HUES48 (cell line): ENCODE measurements at regions not wholly inside any gene's neighbourhood (a gene's known extent, or its start where the extent isn't known, plus 50 kb on each side); places are given as distances from the start of the nearest gene placed in this dataset.

Experiments
- H3K27ac ChIP-seq: one replicate; pipeline ENCODE4 v1.7.0; 2013; ENCODE audit warnings: low read depth, low read length, inconsistent platforms
- H3K27me3 ChIP-seq: 2 replicates; pipeline ENCODE4 v1.6.1; 2013; ENCODE audit warnings: mild to moderate bottlenecking, low read length; ENCODE audit not compliant: control insufficient read depth, insufficient read depth
- H3K36me3 ChIP-seq: 2 replicates; pipeline ENCODE4 v1.6.1; 2013; ENCODE audit warnings: low read length; ENCODE audit not compliant: control insufficient read depth, insufficient read depth
- H3K4me1 ChIP-seq: 2 replicates; pipeline ENCODE4 v1.6.1; 2013; ENCODE audit warnings: mild to moderate bottlenecking, low read length; ENCODE audit not compliant: control insufficient read depth, insufficient read depth
- H3K4me3 ChIP-seq: 2 replicates; pipeline ENCODE4 v1.5.1; 2013; ENCODE audit warnings: mild to moderate bottlenecking, low read depth, low read length
- H3K9ac ChIP-seq: 2 replicates; pipeline ENCODE4 v1.6.1; 2013; ENCODE audit warnings: mild to moderate bottlenecking, low read depth, low read length, moderate library complexity
- H3K9me3 ChIP-seq: 2 replicates; pipeline ENCODE4 v1.6.1; 2013; ENCODE audit warnings: low read length; ENCODE audit not compliant: control insufficient read depth, insufficient read depth

GRCh38 chr1:238664139-238664538 is 722.2 kb upstream of the CHRM3 start:
- Histone ChIP-seq H3K4me3 (no peak overlapping the region), H3K36me3 (no peaks in the 10 kb centered on the region), H3K4me1 (no peaks in the 10 kb centered on the region), H3K9me3 (no peaks in the 10 kb centered on the region), H3K27ac (no peak overlapping the region), H3K9ac (no peak overlapping the region), H3K27me3 (no peaks in the 10 kb centered on the region)

- Histone ChIP-seq H3K36me3 (no peaks in the 10 kb centered on the region), H3K27me3 (no peaks in the 10 kb centered on the region), H3K4me3 (no peak overlapping the region), H3K27ac (no peak overlapping the region), H3K4me1 (no peaks in the 10 kb centered on the region), H3K9ac (no peak overlapping the region), H3K9me3 (no peaks in the 10 kb centered on the region)
Observed at GRCh38 chr1:238660849-238661248, 725.5 kb upstream of the CHRM3 start.

GRCh38 chr1:238658763-238659162 is 727.6 kb upstream of the CHRM3 start:
- Histone ChIP-seq H3K4me3 (no peak overlapping the region), H3K27ac (no peak overlapping the region), H3K36me3 (no peaks in the 10 kb centered on the region), H3K9ac (no peak overlapping the region), H3K4me1 (no peaks in the 10 kb centered on the region), H3K9me3 (no peaks in the 10 kb centered on the region), H3K27me3 (no peaks in the 10 kb centered on the region)

- no peaks in the 10 kb centered on the region for H3K27me3 ChIP-seq
- no peaks in the 10 kb centered on the region for H3K36me3 ChIP-seq
- no peak overlapping the region for H3K4me3 ChIP-seq
- H3K4me1 ChIP-seq = peaks cover 6% of the 10 kb centered on the region
- no peaks in the 10 kb centered on the region for H3K9me3 ChIP-seq
- H3K9ac ChIP-seq = no peak overlapping the region
- no peak overlapping the region for H3K27ac ChIP-seq
Observed at GRCh38 chr1:238653693-238654321, 732.6 kb upstream of the CHRM3 start.

GRCh38 chr1:238652346-238652968 is 733.9 kb upstream of the CHRM3 start:
- Histone ChIP-seq H3K9ac (no peak overlapping the region), H3K27ac (no peak overlapping the region), H3K9me3 (no peaks in the 10 kb centered on the region), H3K4me1 (peaks cover 17% of the 10 kb centered on the region), H3K36me3 (no peaks in the 10 kb centered on the region), H3K27me3 (no peaks in the 10 kb centered on the region), H3K4me3 (no peak overlapping the region)

DNA sequence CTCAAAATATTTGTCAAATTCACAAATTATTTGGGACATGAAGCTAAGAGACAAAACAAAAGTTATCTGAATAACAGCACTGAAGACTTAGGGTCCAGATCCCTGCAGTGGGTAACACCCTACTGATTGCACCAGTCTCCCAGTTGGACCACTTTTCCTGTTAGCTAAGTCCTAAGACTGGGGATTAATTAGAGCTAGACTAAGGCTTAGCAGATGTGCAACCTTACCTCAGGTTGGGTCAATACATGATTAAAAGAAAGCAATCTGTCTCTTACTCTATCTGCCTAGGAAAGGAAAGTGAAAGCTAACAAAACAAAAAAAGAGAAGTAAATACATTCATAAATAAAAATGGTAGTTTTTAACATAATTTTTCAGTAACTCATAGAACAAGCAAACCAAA is 737.2 kb upstream of the CHRM3 start:
- H3K36me3 ChIP-seq = no peaks in the 10 kb centered on the region
- no peaks in the 10 kb centered on the region for H3K9me3 ChIP-seq
- peak overlapping the region; percentile 97 for H3K27ac ChIP-seq
- H3K27me3 ChIP-seq = no peaks in the 10 kb centered on the region
- peak overlapping the region; percentile 38; the same call in 1 of the 2 replicates for H3K9ac ChIP-seq
- peaks cover 22% of the 10 kb centered on the region for H3K4me1 ChIP-seq
- no peak overlapping the region for H3K4me3 ChIP-seq

GRCh38 chr1:238648751-238649150 is 737.6 kb upstream of the CHRM3 start:
- H3K36me3 ChIP-seq = no peaks in the 10 kb centered on the region
- H3K4me3 ChIP-seq = no peak overlapping the region; the same call in 1 of the 2 replicates
- H3K27ac ChIP-seq = peak overlapping the region; percentile 97
- H3K4me1 ChIP-seq = peaks cover 22% of the 10 kb centered on the region
- no peaks in the 10 kb centered on the region for H3K27me3 ChIP-seq
- peak overlapping the region; percentile 38; the same call in 1 of the 2 replicates for H3K9ac ChIP-seq
- H3K9me3 ChIP-seq = no peaks in the 10 kb centered on the region

- no peaks in the 10 kb centered on the region for H3K36me3 ChIP-seq
- peak overlapping the region; percentile 38; the same call in 1 of the 2 replicates for H3K9ac ChIP-seq
- H3K4me1 ChIP-seq = peaks cover 22% of the 10 kb centered on the region
- H3K4me3 ChIP-seq = peak overlapping the region; percentile 26; the same call in 1 of the 2 replicates
- H3K27ac ChIP-seq = peak overlapping the region; percentile 97
- H3K27me3 ChIP-seq = no peaks in the 10 kb centered on the region
- no peaks in the 10 kb centered on the region for H3K9me3 ChIP-seq
Observed at GRCh38 chr1:238648296-238648695, 738.1 kb upstream of the CHRM3 start.

GRCh38 chr1:238647877-238648276 is 738.5 kb upstream of the CHRM3 start:
- H3K4me1 ChIP-seq = peaks cover 22% of the 10 kb centered on the region
- no peaks in the 10 kb centered on the region for H3K36me3 ChIP-seq
- no peaks in the 10 kb centered on the region for H3K9me3 ChIP-seq
- peak overlapping the region; percentile 26; the same call in 1 of the 2 replicates for H3K4me3 ChIP-seq
- peak overlapping the region; percentile 50; the same call in 1 of the 2 replicates for H3K9ac ChIP-seq
- no peaks in the 10 kb centered on the region for H3K27me3 ChIP-seq
- peak overlapping the region; percentile 97 for H3K27ac ChIP-seq

GRCh38 chr1:238642231-238642630 is 744.1 kb upstream of the CHRM3 start:
- peak overlapping the region; percentile 6 for H3K27ac ChIP-seq
- H3K27me3 ChIP-seq = no peaks in the 10 kb centered on the region
- no peaks in the 10 kb centered on the region for H3K36me3 ChIP-seq
- no peak overlapping the region for H3K9ac ChIP-seq
- no peak overlapping the region for H3K4me3 ChIP-seq
- peaks cover 3% of the 10 kb centered on the region; the same call in 1 of the 2 replicates for H3K4me1 ChIP-seq
- no peaks in the 10 kb centered on the region for H3K9me3 ChIP-seq

- no peaks in the 10 kb centered on the region for H3K36me3 ChIP-seq
- H3K4me3 ChIP-seq = no peak overlapping the region
- H3K9ac ChIP-seq = no peak overlapping the region
- H3K27me3 ChIP-seq = no peaks in the 10 kb centered on the region
- H3K27ac ChIP-seq = no peak overlapping the region
- H3K9me3 ChIP-seq = no peaks in the 10 kb centered on the region
- H3K4me1 ChIP-seq = no peaks in the 10 kb centered on the region
Observed at GRCh38 chr1:238639861-238640260, 746.5 kb upstream of the CHRM3 start.
